OCI-LY7 (cell line): ENCODE measurements at regions not wholly inside any gene's neighbourhood (a gene's known extent, or its start where the extent isn't known, plus 50 kb on each side); places are given as distances from the start of the nearest gene placed in this dataset.

Experiments used
- EZH2phosphoT487 ChIP-seq: fragments of 200-600 bp; sonication (generic); IDR thresholded peaks from 2 replicates; pipeline ENCODE4 v1.6.1; 2018; ENCODE audit warnings: low read depth, borderline replicate concordance, mild to moderate bottlenecking, mixed run types, antibody characterized with exemption, low read length, moderate library complexity, mixed read lengths
- TF ChIP-seq, protein P1 (sequence below): fragments of 200-600 bp; sonication (generic); conservative IDR thresholded peaks from 2 replicates; pipeline ENCODE4 v1.5.1; 2014; ENCODE audit warnings: mild to moderate bottlenecking, antibody characterized with exemption, low read length, moderate library complexity, mixed read lengths

GRCh38 chr3:163518065-163518464 is 1560.2 kb downstream of the SI start:
- TF ChIP-seq, protein P1, sequence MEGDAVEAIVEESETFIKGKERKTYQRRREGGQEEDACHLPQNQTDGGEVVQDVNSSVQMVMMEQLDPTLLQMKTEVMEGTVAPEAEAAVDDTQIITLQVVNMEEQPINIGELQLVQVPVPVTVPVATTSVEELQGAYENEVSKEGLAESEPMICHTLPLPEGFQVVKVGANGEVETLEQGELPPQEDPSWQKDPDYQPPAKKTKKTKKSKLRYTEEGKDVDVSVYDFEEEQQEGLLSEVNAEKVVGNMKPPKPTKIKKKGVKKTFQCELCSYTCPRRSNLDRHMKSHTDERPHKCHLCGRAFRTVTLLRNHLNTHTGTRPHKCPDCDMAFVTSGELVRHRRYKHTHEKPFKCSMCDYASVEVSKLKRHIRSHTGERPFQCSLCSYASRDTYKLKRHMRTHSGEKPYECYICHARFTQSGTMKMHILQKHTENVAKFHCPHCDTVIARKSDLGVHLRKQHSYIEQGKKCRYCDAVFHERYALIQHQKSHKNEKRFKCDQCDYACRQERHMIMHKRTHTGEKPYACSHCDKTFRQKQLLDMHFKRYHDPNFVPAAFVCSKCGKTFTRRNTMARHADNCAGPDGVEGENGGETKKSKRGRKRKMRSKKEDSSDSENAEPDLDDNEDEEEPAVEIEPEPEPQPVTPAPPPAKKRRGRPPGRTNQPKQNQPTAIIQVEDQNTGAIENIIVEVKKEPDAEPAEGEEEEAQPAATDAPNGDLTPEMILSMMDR, result no peak
- TF ChIP-seq EZH2phosphoT487, result no peak
